IPS-NIHi7 (cell line): ENCODE measurements at regions not wholly inside any gene's neighbourhood (a gene's known extent, or its start where the extent isn't known, plus 50 kb on each side); places are given as distances from the start of the nearest gene placed in this dataset.
"Not testable (repeated sequence)": the region's sequence is repeated elsewhere in the genome, so short reads cannot be mapped to it uniquely, and the experiment has no call there.

ENCODE experiments used
- DNase-seq: peaks from one replicate; pipeline ENCODE4 v3.0.0; 2012; ENCODE audit warnings: mixed read lengths; ENCODE audit errors: extremely low spot score

DNA sequence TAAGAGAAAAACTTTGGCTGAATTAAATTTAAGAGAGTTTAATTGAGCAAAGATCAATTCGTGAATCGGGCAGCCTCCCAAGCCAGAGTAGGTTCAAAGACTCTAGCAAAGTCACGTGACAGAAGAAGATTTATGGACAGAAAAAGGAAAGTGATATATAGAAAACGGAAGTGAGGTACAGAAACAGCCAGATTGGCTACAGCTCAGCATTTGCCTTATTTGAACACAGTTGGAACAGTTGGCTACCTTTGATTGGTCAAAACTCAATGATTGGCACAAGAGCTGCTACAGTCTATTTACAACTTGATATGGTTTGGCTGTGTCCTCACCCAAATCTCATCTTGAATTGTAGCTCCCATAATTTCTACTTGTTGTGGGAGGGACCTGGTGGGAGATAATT lies 102.6 kb downstream of the PLG start:
- DNase-seq: no peak

DNA sequence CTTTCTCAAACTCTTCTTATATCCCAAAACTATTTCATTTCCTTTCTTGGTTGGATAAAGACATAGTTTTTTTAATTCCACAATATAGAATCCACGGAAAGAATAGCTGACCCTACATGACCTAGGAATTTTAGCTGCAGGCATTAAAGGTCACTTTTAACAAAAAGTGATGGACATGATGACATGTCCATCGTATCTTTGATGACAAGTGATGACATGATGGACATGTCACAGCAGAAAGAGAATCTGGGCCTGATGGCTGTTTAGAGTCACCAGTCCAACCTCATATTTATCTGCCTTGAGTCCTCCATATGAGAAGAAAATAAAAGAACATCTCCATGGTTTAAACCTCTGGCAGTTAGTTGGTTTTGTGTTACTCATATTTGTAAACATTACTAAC lies 106.2 kb downstream of the PLG start:
- DNase-seq: no peak

DNA sequence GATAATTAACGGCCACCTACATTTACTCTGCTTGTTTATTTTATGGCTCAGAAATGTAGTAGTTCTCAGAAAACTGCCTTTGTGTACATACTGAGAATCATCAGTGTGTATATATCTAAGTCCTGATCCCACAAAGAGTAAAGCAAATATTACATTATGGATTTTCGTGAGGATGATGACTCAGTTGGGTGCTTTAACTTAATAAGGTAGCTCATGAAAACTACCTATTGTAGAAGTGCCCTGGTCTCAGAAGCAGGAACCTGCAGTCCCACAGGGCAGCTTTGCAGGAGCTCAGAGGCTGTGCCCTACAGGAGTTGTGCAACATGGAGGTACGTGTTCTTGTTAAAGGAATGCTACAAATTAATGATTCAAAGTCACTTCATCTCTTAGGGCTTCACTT lies 108.2 kb downstream of the PLG start:
- DNase-seq: no peak

DNA sequence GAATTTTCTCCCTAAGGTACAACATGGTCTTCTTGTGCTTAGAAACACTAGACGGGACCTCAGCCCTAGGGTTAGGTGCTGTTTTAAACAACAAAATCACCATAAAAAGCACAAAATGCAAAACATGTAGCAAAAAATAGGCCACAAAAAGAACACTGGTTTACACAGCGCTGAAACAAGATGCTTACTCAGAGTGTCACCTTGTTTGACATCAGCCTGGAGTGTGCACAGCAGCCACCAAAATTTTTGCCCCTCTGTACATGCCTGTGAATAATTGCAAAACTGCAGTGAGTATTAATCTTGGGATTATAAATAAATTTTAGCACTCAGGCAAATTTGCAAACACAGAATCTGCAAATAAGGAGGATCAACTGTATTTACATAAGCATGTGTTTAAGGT lies 110.1 kb downstream of the PLG start:
- DNase-seq: no peak

DNA sequence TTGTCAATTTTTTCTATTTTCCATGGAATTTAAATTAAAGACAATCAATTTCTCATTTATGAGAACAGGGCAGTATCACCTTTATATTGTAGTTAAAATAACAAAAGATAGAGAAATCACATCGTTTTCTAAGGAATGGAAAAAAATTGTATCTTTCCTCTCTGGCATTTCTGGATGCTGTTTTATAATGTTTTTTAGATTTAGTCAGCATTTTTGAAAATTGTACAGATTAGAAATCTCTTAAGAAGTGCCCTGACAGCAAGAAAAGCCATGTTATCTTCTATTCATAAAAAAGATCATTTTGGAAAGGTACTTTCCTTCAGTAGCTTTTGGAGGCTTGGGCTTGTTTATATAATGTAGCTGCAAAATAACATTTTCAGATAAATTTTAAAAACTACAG lies 116.9 kb downstream of the PLG start:
- DNase-seq: no peak

DNA sequence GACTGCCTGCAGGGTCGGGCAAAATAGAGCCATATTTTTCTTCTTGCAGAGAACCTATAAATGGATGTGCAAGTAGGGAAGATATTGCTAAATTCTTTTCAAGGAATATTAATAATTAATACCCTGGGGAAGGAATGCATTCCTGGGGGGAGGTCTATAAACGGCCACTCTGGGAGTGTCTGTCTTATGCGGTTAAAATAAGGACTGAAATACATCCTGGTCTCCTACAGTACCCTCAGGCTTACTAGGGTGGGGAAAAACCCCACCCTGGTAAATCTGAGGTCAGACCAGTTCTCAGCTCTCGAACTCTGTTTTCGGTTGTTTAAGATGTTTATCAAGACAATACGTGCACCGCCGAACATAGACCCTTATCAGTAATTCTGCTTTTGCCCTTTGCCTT lies 118.6 kb downstream of the PLG start:
- not testable (repeated sequence) for DNase-seq

DNA sequence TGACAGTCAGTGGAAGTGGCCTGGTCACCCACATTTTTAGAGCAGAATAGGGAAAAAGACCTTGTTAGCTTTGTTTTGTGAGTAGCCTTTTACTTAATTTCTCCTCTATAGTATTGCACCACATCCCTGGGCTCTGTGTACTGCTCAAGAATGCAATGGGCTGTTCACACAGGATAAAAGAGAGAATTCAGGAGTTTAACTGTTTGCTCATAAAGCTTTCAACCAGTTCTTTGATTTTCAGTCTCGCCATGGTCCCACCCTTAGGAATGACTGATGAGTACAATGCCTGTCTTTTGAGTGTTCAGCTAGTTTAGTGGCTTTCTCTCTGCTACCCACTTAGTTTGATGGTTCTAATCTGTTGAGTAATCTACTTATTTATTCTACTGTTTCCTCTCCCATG lies 129.7 kb downstream of the PLG start:
- no peak for DNase-seq

DNA sequence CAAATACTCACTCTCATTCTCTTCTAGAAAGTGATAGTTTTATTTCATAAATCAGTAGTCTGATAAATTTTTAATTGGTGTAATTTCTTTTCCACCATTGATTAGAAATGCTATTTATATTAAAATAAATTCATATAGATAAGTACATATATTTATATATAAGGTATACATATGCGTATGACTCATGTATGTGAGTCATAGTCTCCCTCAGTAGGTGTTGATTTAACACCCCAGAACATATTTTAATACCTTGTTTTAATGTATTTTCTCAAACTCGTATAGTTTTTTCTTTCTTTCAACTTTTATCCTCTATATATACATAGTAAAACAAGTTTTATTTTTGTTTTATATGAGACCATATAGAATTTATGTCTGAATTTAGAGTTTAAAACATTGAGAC lies 130.4 kb downstream of the PLG start:
- DNase-seq: no peak

DNA sequence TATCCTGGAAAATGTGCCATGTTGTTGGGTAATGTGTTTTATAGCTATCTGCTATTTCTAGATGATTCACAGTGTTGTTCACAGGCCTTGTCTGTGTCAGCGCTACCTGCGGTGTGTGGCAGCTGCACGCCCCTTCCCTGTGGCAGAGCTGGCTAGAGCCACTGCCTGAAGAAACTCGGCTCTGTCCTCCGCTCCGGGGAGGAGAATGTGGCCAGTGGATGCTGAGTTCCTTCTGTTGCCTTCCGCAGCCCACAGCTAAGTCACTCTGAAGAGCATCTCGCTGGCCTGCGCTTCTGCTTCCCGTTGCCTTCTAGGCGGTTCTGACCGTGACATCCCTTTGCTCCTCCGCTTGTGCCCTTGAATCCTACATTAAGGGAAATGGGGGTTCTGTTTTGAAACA lies 135.1 kb downstream of the PLG start:
- DNase-seq: no peak

DNA sequence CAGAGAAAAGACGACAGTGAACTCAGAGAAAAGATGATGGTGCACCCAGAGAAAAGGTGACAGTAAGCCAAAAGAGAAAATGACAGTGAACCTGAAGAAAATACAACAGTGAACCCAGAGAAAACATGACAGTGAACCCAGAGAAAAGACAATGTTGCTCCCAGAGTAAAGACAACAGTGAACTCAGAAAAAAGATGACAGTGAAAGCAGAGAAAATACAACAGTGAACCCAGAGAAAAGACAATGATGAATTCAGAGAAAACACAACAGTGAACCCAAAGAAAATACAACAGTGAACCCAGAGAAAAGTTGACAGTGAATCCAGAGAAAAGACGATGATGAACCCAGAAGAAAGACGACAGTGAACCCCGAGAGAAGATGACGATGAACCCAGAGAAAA lies 140.5 kb upstream of the MAP3K4 start:
- no peak for DNase-seq

DNA sequence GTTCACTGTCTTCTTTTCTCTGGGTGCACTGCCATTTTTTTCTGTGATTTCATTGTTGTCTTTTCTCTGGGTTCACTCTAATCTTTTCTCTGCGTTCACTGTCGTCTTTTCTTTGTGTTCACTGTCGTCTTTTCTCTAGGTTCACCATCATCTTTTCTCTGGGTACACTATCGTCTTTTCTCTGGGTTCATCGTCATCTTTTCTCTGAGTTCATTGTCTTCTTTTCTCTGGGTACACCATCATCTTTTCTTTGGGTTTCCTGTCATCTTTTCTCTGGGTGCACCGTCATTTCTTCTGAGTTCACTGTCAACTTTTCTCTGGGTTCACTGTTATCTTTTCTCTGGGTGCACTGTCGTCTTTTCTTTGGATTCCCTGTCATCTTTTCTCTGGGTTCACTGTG lies 137.6 kb upstream of the MAP3K4 start:
- DNase-seq: no peak

DNA sequence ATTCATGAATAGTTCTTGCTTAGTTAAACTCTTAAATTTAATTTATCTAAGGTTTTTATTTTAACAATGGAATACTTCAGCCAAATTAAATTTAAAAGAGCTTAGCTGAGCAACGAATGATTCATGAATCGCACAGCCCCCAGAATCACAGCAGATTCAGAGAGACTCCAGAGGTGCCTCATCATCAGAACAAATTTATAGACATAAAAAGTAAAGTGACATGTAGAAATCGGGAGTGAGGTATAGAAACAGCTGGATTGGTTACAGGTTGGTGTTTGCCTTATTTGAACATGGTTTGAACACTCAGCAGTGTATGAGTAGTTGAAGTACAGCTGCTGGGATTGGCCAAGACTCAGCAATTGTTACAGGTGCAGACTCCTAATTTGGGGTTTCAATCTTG lies 132.7 kb upstream of the MAP3K4 start:
- DNase-seq: no peak

DNA sequence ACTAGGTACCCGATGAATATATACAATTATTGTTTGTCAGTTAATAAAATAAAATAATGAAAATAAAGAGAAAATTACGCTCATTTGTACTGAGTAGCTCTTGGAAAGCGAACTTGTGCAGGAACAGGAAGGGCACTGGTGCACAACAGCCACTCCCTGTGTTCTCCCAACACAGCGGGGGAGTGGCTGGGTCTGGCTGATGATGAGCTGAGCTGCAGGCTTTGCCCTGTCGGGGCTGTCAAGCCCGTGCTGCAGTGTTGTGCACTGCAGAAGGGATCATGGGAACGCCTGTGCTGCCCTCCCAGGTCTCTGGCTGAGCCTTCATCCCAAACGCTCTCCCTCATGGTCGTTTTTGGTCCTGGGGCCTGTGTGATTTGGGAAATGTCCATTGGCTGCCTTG lies 131.7 kb upstream of the MAP3K4 start:
- DNase-seq: no peak

DNA sequence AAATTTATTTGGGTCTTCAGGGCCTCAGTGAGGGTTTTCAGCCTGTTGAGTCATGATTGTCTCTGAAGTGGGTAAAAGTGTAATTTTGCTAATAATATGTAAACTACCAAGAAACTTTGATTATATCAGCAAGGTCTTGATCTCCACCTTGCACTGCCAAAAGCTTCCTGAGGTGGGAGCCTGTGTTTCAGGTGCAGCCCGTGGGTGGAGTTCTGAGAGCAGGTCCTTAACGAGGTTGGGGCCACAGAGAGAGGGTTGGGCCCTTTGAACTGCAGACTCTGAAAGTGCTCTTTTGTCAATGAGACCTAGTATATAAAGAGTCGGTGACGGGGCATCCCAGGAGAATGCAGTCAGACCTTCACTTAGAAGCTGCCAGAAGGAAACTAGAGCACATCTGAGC lies 129.7 kb upstream of the MAP3K4 start:
- no peak for DNase-seq

DNA sequence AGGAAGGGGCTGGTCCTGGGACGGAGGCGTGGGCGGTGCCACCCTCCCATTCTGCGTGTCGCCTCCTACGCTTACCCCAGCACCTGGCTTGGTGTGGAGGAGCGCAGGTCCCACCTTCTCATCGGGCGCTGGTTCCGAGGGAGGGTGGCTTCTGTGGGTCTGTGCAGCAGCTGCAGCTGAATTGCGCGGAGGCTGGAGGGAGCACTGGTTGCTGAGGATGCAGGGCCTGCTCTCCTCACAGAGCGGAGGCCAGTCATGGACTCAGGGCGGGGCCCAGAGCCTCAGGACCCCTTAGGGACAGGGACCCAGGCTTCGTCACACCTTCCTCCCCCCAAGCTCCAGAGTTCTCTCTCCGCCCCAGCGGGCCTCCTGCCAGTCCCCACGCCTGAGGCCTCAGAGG lies 127.8 kb upstream of the MAP3K4 start:
- no peak for DNase-seq

DNA sequence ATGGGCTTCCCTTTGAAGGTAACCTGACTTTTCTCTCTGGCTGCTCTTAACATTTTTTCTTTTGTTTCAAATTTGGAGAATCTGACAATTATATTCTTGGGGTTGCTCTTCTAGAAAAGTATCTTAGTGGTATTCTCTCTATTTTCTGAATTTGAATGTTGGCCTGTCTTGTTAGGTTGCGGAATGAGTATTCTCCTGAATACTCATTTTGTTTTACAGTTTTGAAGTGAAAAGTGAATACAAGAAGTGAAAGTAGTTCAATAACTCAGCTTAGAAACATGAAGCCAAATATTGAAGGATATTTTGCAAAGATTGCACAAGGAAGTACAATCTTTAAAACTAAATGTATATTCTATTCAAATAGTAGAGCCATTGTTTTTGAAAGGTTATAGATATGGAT lies 120.2 kb upstream of the MAP3K4 start:
- no peak for DNase-seq

DNA sequence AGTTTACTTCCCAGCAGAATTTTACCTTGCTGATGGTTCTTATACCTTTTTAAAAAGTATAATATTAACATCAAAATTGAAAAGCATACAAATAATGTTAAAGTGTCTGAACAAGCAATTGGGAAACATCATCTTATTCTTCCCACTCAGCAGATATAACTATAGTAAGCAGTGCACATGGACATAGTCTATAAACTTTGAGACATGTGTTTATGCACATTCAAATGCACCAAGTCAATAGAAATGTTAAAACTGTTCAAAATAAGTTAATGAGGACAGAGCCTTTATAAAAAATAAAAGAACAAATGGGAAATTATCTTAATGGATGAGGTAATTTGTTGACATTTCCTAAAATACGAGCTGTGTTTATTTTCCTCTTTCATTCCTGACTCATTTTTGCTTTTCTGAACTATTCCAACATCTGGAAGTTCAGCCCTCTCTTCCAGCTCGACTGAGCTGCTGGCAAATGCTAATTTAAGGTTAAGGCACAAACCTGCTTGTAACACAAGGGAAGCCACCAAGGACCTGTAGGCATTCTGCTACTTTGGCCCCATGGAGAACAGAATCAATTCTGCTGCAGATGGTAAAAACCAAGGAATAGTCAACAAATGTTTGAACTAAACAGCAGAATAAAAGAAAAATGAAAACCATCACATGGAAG lies 110.3 kb upstream of the MAP3K4 start:
- no peak for DNase-seq

DNA sequence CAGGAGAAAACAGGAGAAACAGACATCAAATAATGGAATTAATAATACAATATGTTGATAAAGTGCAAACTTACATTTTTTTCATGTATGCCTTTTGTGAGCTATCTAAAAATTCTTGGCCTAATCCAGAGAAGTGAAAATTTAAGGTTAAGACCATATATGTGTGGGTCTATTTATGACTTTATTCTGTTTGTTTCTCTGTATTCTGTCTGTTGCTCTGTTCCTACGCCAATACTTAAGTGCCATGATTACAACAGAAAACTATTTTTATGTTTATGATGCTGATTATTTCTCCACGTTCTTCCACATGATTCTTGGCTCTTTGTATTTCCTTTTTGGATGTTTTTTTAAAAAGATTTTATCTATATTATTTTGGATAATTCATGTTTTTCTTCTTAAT lies 109.6 kb upstream of the MAP3K4 start:
- no peak for DNase-seq

DNA sequence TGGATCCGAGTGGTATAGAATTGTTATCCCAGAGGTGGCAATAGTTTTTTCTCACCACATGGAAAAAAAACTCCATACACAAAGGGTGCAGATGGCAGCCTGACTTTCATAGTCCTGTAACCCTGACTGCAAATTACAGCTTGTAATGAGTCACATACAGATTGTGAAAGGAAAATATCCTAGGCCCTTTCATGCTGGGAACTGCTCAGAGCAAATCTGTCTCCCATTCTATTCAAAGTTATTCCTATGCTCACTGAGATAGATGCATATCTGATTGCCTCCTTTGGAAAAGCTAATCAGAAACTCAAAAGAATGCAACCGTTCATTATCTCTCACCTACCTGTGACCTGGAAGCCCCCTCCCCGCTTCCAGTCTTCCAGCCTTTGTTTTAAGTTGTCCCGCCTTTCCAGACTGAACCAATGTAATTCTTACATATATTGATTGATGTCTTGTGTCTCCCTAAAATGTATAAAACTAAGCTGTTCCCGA lies 108.7 kb upstream of the MAP3K4 start:
- DNase-seq: no peak

DNA sequence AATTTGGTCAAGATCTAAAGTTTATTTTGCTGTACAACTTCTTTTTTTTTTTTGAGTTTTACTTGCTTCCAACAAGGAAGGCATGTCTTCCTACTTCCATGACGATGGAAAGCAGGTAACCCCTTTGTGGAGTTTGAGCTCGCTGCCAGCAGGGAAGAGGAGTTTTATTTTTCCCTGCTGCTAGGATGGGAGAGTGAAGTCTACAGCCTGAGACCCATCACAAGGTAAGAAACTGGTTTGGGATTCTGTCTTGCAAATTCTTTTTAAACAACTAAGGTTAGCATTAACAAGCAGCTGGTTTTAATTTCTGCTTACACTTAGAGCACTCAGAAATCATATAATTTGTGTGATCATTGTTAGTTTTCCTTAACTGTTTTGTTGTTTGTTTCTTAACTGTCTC lies 108.0 kb upstream of the MAP3K4 start:
- no peak for DNase-seq

DNA sequence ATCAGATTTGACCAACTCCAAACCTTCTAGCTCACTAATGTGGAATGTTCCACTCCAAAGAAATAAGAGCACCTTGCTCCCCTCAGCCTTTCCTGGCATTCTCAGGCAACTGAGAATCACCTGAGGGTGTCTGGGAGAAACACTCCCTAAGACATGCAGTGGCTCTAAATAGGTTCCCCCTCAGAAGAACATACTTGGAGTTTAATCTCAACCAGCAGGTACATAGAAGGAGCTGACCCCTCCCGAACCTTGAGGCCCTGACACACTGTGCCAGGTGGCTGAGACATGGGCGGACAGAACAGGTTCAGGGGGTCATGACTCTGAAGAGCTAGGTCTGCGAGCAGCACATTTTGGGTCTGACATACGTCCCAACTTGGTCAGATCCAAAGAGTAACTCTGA lies 107.6 kb upstream of the MAP3K4 start:
- no peak for DNase-seq

DNA sequence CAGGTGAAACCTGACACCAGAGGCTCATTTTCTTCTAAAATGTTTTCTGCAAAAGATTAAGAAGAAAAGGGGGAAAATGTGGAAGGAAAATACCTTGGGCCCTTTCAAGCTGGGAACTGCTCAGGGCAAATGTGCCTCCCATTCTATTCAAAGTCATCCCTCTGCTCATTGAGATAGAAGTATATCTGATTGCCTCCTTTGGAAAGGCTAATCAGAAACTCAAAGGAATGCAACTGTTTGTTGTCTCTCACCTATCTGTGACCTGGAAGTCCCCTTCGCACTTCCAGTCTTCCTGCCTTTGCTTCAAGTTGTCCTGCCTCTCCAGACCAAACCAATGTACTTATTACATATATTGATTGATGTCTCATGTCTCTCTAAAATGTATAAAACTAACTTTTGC lies 102.4 kb upstream of the MAP3K4 start:
- DNase-seq: not testable (repeated sequence)

DNA sequence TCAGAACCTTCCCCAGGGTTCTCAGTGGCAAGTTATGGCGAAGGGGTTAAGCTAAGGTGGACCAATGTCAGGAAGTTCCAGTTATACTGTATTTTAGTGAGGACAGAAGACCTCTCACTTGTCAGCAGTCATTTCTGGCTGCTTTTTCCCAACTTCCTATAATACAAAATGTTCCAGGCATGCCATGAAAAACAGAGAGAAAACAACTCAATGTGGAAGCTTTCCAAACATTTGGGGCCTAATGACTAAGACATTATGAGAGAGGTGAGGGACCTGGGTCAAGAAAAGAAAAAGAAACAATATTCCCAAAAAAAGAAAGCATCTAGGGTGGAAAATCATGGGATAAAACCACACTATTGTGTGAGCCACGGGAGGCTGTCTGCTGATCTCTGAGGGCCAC lies 99.9 kb upstream of the MAP3K4 start:
- no peak for DNase-seq

DNA sequence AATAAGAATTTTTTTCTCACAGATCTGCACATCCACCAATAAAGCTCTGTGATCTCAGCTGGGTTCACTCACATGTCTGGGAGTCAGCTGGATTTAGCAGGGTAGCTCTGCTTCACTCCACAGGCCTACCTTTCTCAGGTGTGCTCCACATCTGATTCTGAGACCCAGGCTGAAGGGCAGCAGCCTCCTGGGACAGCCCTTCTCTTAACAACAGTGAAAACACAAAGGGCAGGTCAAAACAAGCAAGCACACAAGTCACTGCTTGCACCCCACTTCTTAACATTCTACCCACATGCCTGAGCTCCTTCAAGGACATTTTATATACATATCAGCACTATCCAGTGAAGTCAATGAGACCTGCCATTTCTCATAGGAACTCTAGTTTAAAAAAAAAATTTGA lies 96.0 kb upstream of the MAP3K4 start:
- DNase-seq: no peak
